Astrocyte (in vitro differentiated cells and primary cell): ENCODE measurements at regions not wholly inside any gene's neighbourhood (a gene's known extent, or its start where the extent isn't known, plus 50 kb on each side); places are given as distances from the start of the nearest gene placed in this dataset.

Experiments used
- DNase-seq: peaks from one replicate; pipeline ENCODE4 v3.0.0-alpha.2; 2010; ENCODE audit warnings: low read depth
- FAIRE-seq: peaks from 2 replicates; lab custom pipeline; 2011; peaks lifted over from hg19 to GRCh38; lab: Jason Lieb, UNC
- H2AFZ ChIP-seq: 2 replicates; pipeline ENCODE4 v1.6.0; 2012; ENCODE audit warnings: low read depth, low read length, inconsistent platforms
- H3K27ac ChIP-seq: 2 replicates; pipeline ENCODE4 v1.5.1; 2011; ENCODE audit warnings: low read depth, low read length, inconsistent platforms
- H3K27me3 ChIP-seq: 2 replicates; pipeline ENCODE4 v1.6.0; 2011; ENCODE audit warnings: low read length, inconsistent platforms; ENCODE audit not compliant: insufficient read depth
- H3K36me3 ChIP-seq: 2 replicates; pipeline ENCODE4 v1.5.1; 2011; ENCODE audit warnings: low read length, inconsistent platforms; ENCODE audit not compliant: insufficient read depth
- H3K4me1 ChIP-seq: 2 replicates; pipeline ENCODE4 v1.5.1; 2011; ENCODE audit warnings: low read length, inconsistent platforms; ENCODE audit not compliant: insufficient read depth
- H3K4me2 ChIP-seq: 2 replicates; pipeline ENCODE4 v1.6.0; 2012; ENCODE audit warnings: low read length, inconsistent platforms
- H3K4me3 ChIP-seq: 2 replicates; pipeline ENCODE4 v1.5.1; 2011; ENCODE audit warnings: low read depth, mild to moderate bottlenecking, low read length, inconsistent platforms; ENCODE audit not compliant: insufficient read depth
- H3K79me2 ChIP-seq: 2 replicates; pipeline ENCODE4 v1.6.0; 2012; ENCODE audit warnings: mild to moderate bottlenecking, low read length, inconsistent platforms; ENCODE audit not compliant: insufficient read depth
- H3K9ac ChIP-seq: 2 replicates; pipeline ENCODE4 v1.6.0; 2012; ENCODE audit warnings: mild to moderate bottlenecking, low read length, inconsistent platforms
- H3K9me3 ChIP-seq: 2 replicates; pipeline ENCODE4 v1.5.1; 2012; ENCODE audit warnings: low read depth, mild to moderate bottlenecking, low read length, inconsistent platforms; ENCODE audit not compliant: insufficient read depth
- H4K20me1 ChIP-seq: 2 replicates; pipeline ENCODE4 v1.6.0; 2012; ENCODE audit warnings: low read length, inconsistent platforms; ENCODE audit not compliant: insufficient read depth
- H3K27ac Mint-ChIP-seq: one replicate; pipeline ENCODE4 v1.8.0; 2021; ENCODE audit warnings: mild to moderate bottlenecking, mixed read lengths; ENCODE audit not compliant: unreplicated experiment
- H3K27me3 Mint-ChIP-seq: one replicate; pipeline ENCODE4 v1.8.0; 2021; ENCODE audit warnings: low read depth, mixed read lengths; ENCODE audit not compliant: unreplicated experiment
- H3K36me3 Mint-ChIP-seq: one replicate; pipeline ENCODE4 v1.8.0; 2021; ENCODE audit warnings: low read depth, mixed read lengths; ENCODE audit not compliant: unreplicated experiment
- H3K4me1 Mint-ChIP-seq: one replicate; pipeline ENCODE4 v1.8.0; 2021; ENCODE audit warnings: low read depth, mixed read lengths; ENCODE audit not compliant: unreplicated experiment
- H3K4me3 Mint-ChIP-seq: one replicate; pipeline ENCODE4 v1.8.0; 2021; ENCODE audit warnings: mild to moderate bottlenecking, moderate library complexity, mixed read lengths; ENCODE audit not compliant: unreplicated experiment
- H3K9me3 Mint-ChIP-seq: one replicate; pipeline ENCODE4 v1.8.0; 2021; ENCODE audit warnings: mild to moderate bottlenecking, mixed read lengths; ENCODE audit not compliant: unreplicated experiment
- EZH2 ChIP-seq: IDR thresholded peaks from 2 replicates; pipeline ENCODE4 v1.6.1; 2012; ENCODE audit warnings: mild to moderate bottlenecking, low read length, inconsistent platforms; ENCODE audit not compliant: insufficient read depth
- TF ChIP-seq, protein P1 (sequence below): IDR thresholded peaks from 2 replicates; pipeline ENCODE4 v1.5.1; 2011; ENCODE audit warnings: low read depth, mild to moderate bottlenecking, inconsistent platforms, low read length, moderate library complexity; ENCODE audit not compliant: insufficient read depth

DNA sequence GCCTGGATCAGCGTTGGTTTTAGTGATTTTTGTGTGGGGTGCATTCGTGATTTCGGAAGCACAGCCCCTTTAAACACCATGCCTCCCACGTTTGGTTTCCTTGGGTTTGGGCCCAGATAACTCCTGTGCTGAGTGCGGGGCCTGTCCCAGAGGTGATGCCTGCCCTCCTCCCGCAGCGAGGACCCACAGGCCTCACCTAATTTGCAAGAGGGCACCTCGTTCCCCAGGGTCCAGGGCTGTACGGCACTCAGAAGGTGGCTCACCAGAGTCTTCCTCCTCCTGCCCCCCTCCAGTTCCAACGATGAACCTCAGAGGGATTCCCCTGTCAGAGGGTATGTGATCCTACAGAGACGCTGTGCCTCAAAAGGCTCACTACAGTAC, 54.3 kb upstream of the SOX1 start:
- H3K9ac ChIP-seq = no peak overlapping the region
- no peaks in the 10 kb centered on the region for H3K27me3 ChIP-seq
- H3K4me3 ChIP-seq = no peak overlapping the region
- DNase-seq (no peak), FAIRE-seq (no peak)
- H3K27ac ChIP-seq = no peak overlapping the region
- TF ChIP-seq EZH2 = no peak
- TF ChIP-seq, protein P1, sequence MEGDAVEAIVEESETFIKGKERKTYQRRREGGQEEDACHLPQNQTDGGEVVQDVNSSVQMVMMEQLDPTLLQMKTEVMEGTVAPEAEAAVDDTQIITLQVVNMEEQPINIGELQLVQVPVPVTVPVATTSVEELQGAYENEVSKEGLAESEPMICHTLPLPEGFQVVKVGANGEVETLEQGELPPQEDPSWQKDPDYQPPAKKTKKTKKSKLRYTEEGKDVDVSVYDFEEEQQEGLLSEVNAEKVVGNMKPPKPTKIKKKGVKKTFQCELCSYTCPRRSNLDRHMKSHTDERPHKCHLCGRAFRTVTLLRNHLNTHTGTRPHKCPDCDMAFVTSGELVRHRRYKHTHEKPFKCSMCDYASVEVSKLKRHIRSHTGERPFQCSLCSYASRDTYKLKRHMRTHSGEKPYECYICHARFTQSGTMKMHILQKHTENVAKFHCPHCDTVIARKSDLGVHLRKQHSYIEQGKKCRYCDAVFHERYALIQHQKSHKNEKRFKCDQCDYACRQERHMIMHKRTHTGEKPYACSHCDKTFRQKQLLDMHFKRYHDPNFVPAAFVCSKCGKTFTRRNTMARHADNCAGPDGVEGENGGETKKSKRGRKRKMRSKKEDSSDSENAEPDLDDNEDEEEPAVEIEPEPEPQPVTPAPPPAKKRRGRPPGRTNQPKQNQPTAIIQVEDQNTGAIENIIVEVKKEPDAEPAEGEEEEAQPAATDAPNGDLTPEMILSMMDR = no peak
- no peaks in the 10 kb centered on the region for H3K4me1 ChIP-seq
- Mint-ChIP-seq H3K9me3 (peaks cover 5% of the 10 kb centered on the region), H3K27me3 (peaks cover 23% of the 10 kb centered on the region), H3K4me3 (no peak overlapping the region), H3K4me1 (no peaks in the 10 kb centered on the region), H3K36me3 (no peaks in the 10 kb centered on the region), H3K27ac (no peak overlapping the region)
- H4K20me1 ChIP-seq = no peaks in the 10 kb centered on the region
- H3K9me3 ChIP-seq = peaks cover 11% of the 10 kb centered on the region
- H2AFZ ChIP-seq = no peak overlapping the region
- no peaks in the 10 kb centered on the region for H3K36me3 ChIP-seq
- H3K4me2 ChIP-seq = no peak overlapping the region
- H3K79me2 ChIP-seq = no peaks in the 10 kb centered on the region

- FAIRE-seq = no peak
- H3K4me2 ChIP-seq = no peak overlapping the region
- no peaks in the 10 kb centered on the region for H3K4me1 Mint-ChIP-seq
Observed at GRCh38 chr13:112013665-112014064, 53.3 kb upstream of the SOX1 start.

GRCh38 chr13:112014857-112015256, 52.1 kb upstream of the SOX1 start:
- H3K9ac ChIP-seq = no peak overlapping the region
- no peaks in the 10 kb centered on the region for H4K20me1 ChIP-seq
- Mint-ChIP-seq H3K27ac (no peak overlapping the region), H3K27me3 (peaks cover 27% of the 10 kb centered on the region), H3K4me3 (no peak overlapping the region), H3K9me3 (peaks cover 5% of the 10 kb centered on the region), H3K4me1 (no peaks in the 10 kb centered on the region), H3K36me3 (no peaks in the 10 kb centered on the region)
- no peak for TF ChIP-seq EZH2
- TF ChIP-seq, protein P1 = no peak
- no peak overlapping the region for H3K4me2 ChIP-seq
- no peak overlapping the region for H3K27ac ChIP-seq
- peaks cover 6% of the 10 kb centered on the region for H3K9me3 ChIP-seq
- DNase-seq (no peak), FAIRE-seq (no peak)
- no peaks in the 10 kb centered on the region for H3K27me3 ChIP-seq
- no peaks in the 10 kb centered on the region for H3K36me3 ChIP-seq
- H2AFZ ChIP-seq = no peak overlapping the region
- no peaks in the 10 kb centered on the region for H3K4me1 ChIP-seq
- H3K4me3 ChIP-seq = no peak overlapping the region
- no peaks in the 10 kb centered on the region for H3K79me2 ChIP-seq

More at GRCh38 chr13:112013665-112014064, 53.3 kb upstream of the SOX1 start:
- DNase-seq = no peak
- Histone ChIP-seq H3K27me3 (no peaks in the 10 kb centered on the region), H3K4me3 (no peak overlapping the region), H3K27ac (no peak overlapping the region), H4K20me1 (no peaks in the 10 kb centered on the region), H3K4me1 (no peaks in the 10 kb centered on the region), H3K9ac (no peak overlapping the region), H3K9me3 (peaks cover 6% of the 10 kb centered on the region), H2AFZ (no peak overlapping the region), H3K36me3 (no peaks in the 10 kb centered on the region), H3K79me2 (no peaks in the 10 kb centered on the region)
- Mint-ChIP-seq H3K27ac (no peak overlapping the region), H3K4me3 (no peak overlapping the region), H3K27me3 (peaks cover 21% of the 10 kb centered on the region), H3K9me3 (peaks cover 5% of the 10 kb centered on the region), H3K36me3 (no peaks in the 10 kb centered on the region)
- TF ChIP-seq EZH2 = no peak
